GM23248 (cell line): ENCODE measurements at regions not wholly inside any gene's neighbourhood (a gene's known extent, or its start where the extent isn't known, plus 50 kb on each side); places are given as distances from the start of the nearest gene placed in this dataset.

Source experiments
- EZH2 ChIP-seq: fragments of 200-600 bp; sonication (generic); IDR thresholded peaks from 2 replicates; pipeline ENCODE4 v1.6.1; 2018; ENCODE audit warnings: antibody characterized with exemption, mild to moderate bottlenecking; ENCODE audit not compliant: insufficient read depth, poor library complexity, severe bottlenecking
- EZH2phosphoT487 ChIP-seq: fragments of 200-600 bp; sonication (generic); IDR thresholded peaks from 2 replicates; pipeline ENCODE4 v1.6.1; 2018; ENCODE audit warnings: antibody characterized with exemption, moderate library complexity, mild to moderate bottlenecking, low read depth; ENCODE audit not compliant: insufficient read depth

GRCh38 chr5:57069115-57069835, 104.6 kb upstream of the GPBP1 start:
- TF ChIP-seq EZH2 (no peak), EZH2phosphoT487 (no peak)
